HCT116 (cell line): ENCODE measurements at regions not wholly inside any gene's neighbourhood (a gene's known extent, or its start where the extent isn't known, plus 50 kb on each side); places are given as distances from the start of the nearest gene placed in this dataset.

Experiments
- ATF3 ChIP-seq: IDR thresholded peaks from 2 replicates; pipeline ENCODE4 v1.6.1; 2012
- CTCF ChIP-seq, 3 experiments: fragments of 200-600 bp in 1 of 3; sonication (generic) in 1 of 3; IDR thresholded peaks in 2 of 3; conservative IDR thresholded peaks in 1 of 3; 2 replicates each; pipeline ENCODE4 v1.5.1; 2012 to 2017; ENCODE audit warnings: low read depth in 2 of 3, low read length in 2 of 3, antibody characterized with exemption in 1 of 3, borderline replicate concordance in 1 of 3, control low read depth in 1 of 3, mild to moderate bottlenecking in 1 of 3, mixed read lengths in 1 of 3, mixed run types in 1 of 3, moderate library complexity in 1 of 3; ENCODE audit not compliant: insufficient read depth in 1 of 3
- EZH2 ChIP-seq: fragments of 200-600 bp; sonication (generic); IDR thresholded peaks from 2 replicates; pipeline ENCODE4 v1.6.1; 2017; ENCODE audit warnings: antibody characterized with exemption, mixed run types
- RAD21 ChIP-seq: IDR thresholded peaks from 2 replicates; pipeline ENCODE4 v1.6.1; 2012; ENCODE audit warnings: low read depth, mild to moderate bottlenecking
- SP1 ChIP-seq: IDR thresholded peaks from 2 replicates; pipeline ENCODE4 v1.6.1; 2012; ENCODE audit warnings: low read depth

- TF ChIP-seq EZH2, result no peak
- no peak for TF ChIP-seq CTCF (IDR thresholded peaks at IDR 0.05 in 2 of 3, conservative IDR thresholded peaks at IDR 0.05 in 1 of 3; ENCODE audit: borderline replicate concordance in 1 of 3, insufficient read depth in 1 of 3, low read depth in 2 of 3, low read length in 2 of 3)
- no peak for TF ChIP-seq SP1
- no peak for TF ChIP-seq ATF3
- no peak for TF ChIP-seq RAD21
Measured at GRCh38 chr14:81618695-81619094, 85.0 kb upstream of the SEL1L start.
